CD1c-positive myeloid dendritic cell (primary cell): ENCODE measurements at regions not wholly inside any gene's neighbourhood (a gene's known extent, or its start where the extent isn't known, plus 50 kb on each side); places are given as distances from the start of the nearest gene placed in this dataset.
"Not testable (repeated sequence)": the region's sequence is repeated elsewhere in the genome, so short reads cannot be mapped to it uniquely, and the experiment has no call there.

Source experiments
- DNase-seq: peaks from one replicate; pipeline ENCODE4 v3.0.0-alpha.2; 2016; ENCODE audit errors: extremely low spot score

GRCh38 chr20:56689318-56689717 lies 60.2 kb downstream of the TFAP2C start:
- no peak for DNase-seq

- DNase-seq, result no peak
These were observed 60.9 kb downstream of the TFAP2C start for GRCh38 chr20:56689852-56690485.

- DNase-seq, result no peak
These were observed 61.5 kb downstream of the TFAP2C start for GRCh38 chr20:56690531-56691175.

- DNase-seq, result no peak
These were observed 62.4 kb downstream of the TFAP2C start for GRCh38 chr20:56691325-56691998.

GRCh38 chr20:56693217-56693616 lies 64.1 kb downstream of the TFAP2C start:
- no peak for DNase-seq

GRCh38 chr20:56697476-56697875 lies 68.4 kb downstream of the TFAP2C start:
- DNase-seq, result no peak

- no peak for DNase-seq
These were observed 69.2 kb downstream of the TFAP2C start for GRCh38 chr20:56698297-56698696.

GRCh38 chr20:56698749-56699148 lies 69.6 kb downstream of the TFAP2C start:
- no peak for DNase-seq

- DNase-seq, result no peak
These were observed 74.1 kb downstream of the TFAP2C start for GRCh38 chr20:56702931-56703840.

GRCh38 chr20:56706867-56707360 lies 77.8 kb downstream of the TFAP2C start:
- no peak for DNase-seq

- DNase-seq, result no peak
These were observed 79.9 kb downstream of the TFAP2C start for GRCh38 chr20:56708991-56709390.

- no peak for DNase-seq
These were observed 81.0 kb downstream of the TFAP2C start for GRCh38 chr20:56710125-56710524.

- not testable (repeated sequence) for DNase-seq
These were observed 81.5 kb downstream of the TFAP2C start for GRCh38 chr20:56710577-56710976.

GRCh38 chr20:56711018-56711417 lies 81.9 kb downstream of the TFAP2C start:
- DNase-seq, result no peak

- no peak for DNase-seq
These were observed 86.2 kb downstream of the TFAP2C start for GRCh38 chr20:56715309-56715708.

GRCh38 chr20:56715902-56716519 lies 86.9 kb downstream of the TFAP2C start:
- DNase-seq, result no peak

- DNase-seq, result no peak
These were observed 87.7 kb downstream of the TFAP2C start for GRCh38 chr20:56716806-56717205.

GRCh38 chr20:56718816-56719215 lies 89.7 kb downstream of the TFAP2C start:
- no peak for DNase-seq

GRCh38 chr20:56720620-56721213 lies 91.6 kb downstream of the TFAP2C start:
- DNase-seq, result no peak

- peak; percentile 72 for DNase-seq
These were observed 92.9 kb downstream of the TFAP2C start for GRCh38 chr20:56722042-56722441.

GRCh38 chr20:56723331-56723730 lies 94.2 kb downstream of the TFAP2C start:
- DNase-seq, result no peak
